ENCODE measurements at regions not wholly inside any gene's neighbourhood (a gene's known extent, or its start where the extent isn't known, plus 50 kb on each side); places are given as distances from the start of the nearest gene placed in this dataset.
A peak's percentile ranks its signal among the peaks of the same experiment; 100 is the strongest.

- peak; percentile 20 to 22 for DNase-seq (ENCODE audit: low read depth in 2 of 2)
Measured at GRCh38 chr6:9204171-9204570, 768.8 kb upstream of the SLC35B3 start.

DNA sequence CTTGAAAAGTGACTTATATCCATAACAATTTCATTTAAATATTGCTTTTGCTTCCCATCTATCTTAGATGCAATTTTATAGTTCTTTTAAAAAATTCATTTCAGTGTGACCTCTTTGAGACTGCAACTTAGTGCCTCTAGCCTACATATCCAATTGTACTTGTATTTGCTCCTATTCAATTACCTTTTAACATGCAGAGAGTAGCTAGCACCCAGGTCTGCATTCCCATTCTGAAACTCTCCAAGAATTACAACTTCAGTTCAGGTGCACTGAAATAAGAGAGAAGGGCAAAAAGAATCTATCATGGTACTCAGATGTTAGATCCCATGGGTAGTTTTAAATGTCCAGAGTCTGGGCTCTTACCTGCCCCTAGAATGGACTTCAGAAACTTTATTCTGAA is 765.4 kb upstream of the SLC35B3 start:
- DNase-seq (ENCODE audit: low read depth in 2 of 2), result no peak

DNA sequence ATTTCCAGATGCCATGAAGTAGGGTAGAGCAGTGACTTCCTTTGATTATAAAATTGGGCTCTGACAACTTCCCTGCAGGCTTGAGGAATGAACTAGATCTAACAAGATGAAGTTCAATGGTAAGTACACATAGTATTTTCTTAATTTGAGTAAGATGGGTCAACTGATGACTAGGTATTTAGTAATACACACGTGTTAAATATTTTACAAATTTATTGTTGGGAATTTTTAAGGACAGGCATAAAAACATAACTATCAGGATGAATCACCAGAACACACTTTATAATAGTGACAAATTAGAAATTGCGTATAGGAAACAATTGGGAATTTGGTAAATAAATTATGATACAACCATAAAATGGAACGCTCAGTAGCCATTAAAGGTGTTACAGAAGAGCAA is 762.4 kb upstream of the SLC35B3 start:
- no peak for DNase-seq (ENCODE audit: low read depth in 2 of 2)

DNA sequence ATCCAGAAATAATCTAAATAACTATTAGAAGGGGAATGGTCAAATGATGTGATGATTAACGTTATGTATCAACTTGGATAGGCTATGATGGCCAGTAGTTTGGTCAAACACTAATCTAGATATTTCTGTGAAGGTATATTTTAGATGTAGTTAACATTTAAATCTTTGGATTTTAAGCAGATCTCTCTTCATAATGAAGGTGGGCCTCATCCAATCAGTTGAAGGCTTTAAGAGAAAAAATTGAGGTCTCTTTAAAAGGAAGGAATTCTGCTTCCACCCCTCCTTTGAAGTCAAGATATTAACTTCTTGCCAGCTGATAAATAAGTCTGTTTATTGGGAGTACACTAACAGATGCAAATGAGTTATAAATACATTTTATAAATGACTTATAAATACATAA is 760.0 kb upstream of the SLC35B3 start:
- DNase-seq (ENCODE audit: low read depth in 2 of 2), result no peak

DNA sequence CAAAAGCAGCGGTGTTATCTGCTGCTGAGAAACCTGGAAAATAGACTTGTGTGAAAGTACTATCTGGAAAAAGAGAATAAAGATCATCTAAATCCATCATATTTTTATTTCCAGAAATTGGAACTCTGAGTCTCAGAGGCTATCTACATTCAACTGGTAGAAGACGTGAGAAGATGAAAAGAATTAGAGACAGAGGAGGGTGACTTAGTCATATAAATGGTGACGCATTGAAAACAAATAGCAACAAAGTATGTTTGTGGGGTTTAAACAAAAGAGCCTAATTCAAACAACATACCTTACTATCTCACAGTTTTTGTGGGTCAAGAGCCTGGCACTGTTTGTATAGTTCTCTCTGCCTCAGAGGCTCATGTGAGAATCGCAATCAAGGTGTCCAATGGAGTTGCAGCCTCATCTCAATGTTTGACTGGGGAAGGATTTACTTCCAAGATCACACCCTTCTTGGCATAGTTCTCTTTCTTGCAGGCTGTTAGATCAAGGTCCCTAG is 757.1 kb upstream of the SLC35B3 start:
- no peak for DNase-seq (ENCODE audit: low read depth in 2 of 2)

DNA sequence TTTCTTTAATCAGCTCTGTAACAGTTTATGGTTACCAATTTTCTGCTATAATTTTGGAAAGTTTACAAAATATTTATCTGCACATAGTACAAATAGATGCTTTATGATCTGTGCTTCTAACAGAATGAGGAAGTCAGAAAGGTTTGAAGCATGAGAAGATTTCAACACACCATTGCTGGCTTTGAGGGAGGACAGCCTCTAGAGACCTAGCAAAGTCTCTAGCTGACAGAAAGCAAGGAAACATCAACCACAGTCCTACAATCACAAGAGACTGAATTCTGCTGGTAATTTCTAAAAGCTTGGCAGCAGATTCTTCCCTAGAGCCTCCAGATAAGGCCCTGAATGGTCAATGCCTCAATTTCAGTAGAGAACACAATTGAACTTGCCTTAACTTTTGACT is 750.8 kb upstream of the SLC35B3 start:
- no peak for DNase-seq (ENCODE audit: low read depth in 2 of 2)

DNA sequence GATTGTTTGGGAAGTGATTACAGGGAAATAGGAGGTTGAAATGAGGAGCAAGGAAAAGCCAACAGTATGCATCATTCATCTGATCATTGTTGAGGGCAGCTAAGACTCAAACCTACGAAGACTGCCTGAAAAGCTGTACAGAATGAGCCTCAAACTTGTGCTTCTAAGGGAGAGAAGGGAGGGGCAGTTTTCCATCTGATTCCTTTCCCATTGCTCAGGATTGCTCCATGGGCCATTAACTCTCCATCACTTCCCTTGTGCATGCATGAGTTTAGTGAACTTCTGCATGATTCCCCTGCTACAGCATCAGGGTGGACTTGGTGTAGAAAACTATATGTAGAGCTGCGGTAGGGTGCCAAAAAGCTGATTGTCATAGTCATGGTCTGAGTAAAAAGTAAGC is 742.7 kb upstream of the SLC35B3 start:
- DNase-seq (ENCODE audit: low read depth in 2 of 2), result no peak

DNA sequence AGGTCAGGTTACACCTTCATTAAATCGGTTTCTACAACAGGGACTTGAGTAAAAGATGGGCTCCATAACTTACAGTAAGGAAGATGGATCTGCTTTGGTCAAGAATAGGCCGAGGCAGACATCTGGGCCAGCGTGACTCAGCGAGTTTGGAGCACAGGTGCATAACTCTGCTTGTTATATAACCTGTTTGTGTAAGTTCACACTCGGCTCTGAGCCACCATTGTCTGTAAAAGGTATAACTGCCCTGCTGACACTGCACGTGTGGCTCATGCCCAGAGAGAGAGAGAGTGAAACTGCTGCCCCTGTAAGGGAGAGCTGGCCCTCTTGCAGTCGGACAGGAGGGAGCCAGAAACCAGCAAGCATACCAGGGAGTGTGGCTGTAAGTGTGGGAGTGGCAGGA is 737.9 kb upstream of the SLC35B3 start:
- DNase-seq (ENCODE audit: low read depth in 2 of 2), result no peak

- no peak for DNase-seq (ENCODE audit: low read depth in 2 of 2)
Measured at GRCh38 chr6:9172096-9172495, 736.8 kb upstream of the SLC35B3 start.

GRCh38 chr6:9168669-9169068 is 733.3 kb upstream of the SLC35B3 start:
- DNase-seq (ENCODE audit: low read depth in 2 of 2), result no peak

DNA sequence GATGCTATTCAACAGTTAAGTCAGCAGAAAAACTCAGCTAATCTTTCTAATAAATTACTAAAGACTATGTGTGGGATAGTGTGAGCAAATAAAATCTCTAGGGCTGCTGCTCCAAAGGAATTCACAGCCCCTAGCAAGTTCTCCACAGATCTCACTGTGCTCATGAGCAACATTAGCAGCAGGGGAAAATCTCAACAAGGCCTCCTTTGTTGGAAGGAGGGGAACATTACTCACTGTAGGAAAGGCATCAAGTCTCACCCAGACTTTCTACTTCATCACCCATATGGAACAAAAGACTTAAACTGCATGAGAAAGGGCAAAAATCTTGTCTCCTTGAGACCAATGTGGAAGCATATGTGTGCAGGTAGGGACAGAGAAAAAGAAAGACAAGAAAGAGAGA is 726.4 kb upstream of the SLC35B3 start:
- no peak for DNase-seq (ENCODE audit: low read depth in 2 of 2)

DNA sequence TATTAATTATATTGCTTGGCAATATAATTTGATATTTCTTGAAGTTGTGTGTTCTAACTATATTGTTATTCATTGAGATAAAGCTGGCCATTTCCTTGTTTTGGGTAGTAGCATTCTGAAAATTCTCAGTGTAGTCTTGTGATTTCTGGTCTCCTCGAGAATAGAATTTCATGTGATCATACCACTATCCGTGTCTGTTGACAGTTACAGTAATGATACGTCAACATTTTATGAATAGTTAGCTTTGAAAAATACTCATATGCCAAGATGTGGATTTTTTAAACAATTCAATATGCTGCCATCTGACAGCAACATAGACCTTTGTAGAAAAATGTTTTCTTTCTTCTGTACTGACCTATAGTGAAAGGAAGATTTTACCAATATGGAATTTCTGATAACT is 723.7 kb upstream of the SLC35B3 start:
- DNase-seq (ENCODE audit: low read depth in 2 of 2), result no peak

- DNase-seq (ENCODE audit: low read depth in 2 of 2), result no peak
Measured at GRCh38 chr6:9155836-9156235, 720.5 kb upstream of the SLC35B3 start.

GRCh38 chr6:9143140-9143539 is 707.8 kb upstream of the SLC35B3 start:
- no peak for DNase-seq (ENCODE audit: low read depth in 2 of 2)

- DNase-seq (ENCODE audit: low read depth in 2 of 2), result no peak
Measured at GRCh38 chr6:9140951-9141460, 705.7 kb upstream of the SLC35B3 start.

DNA sequence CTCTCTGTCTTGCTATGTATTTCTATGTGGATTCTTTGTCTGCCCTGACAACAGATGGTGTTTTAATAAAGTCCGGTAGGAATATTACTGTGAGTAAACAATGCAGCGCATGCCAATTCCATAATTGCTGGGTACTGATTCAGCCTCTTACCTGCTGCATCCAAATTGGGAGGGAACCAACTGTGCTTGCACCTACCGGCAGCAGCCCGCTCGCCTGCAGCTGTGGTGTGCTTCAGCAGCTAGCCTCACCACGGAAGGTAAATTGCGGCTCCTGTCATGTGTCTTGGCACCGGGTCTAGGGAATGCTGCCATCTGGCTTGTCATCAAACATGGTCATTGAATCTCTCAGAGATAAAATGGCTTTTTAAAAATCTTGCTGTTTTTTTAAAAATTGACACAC is 704.8 kb upstream of the SLC35B3 start:
- DNase-seq (ENCODE audit: low read depth in 2 of 2), result no peak

GRCh38 chr6:9139746-9140145 is 704.4 kb upstream of the SLC35B3 start:
- no peak for DNase-seq (ENCODE audit: low read depth in 2 of 2)

- no peak for DNase-seq (ENCODE audit: low read depth in 2 of 2)
Measured at GRCh38 chr6:9138936-9139335, 703.6 kb upstream of the SLC35B3 start.

GRCh38 chr6:9136141-9136822 is 700.9 kb upstream of the SLC35B3 start:
- DNase-seq (ENCODE audit: low read depth in 2 of 2), result peak; percentile 42 to 50

DNA sequence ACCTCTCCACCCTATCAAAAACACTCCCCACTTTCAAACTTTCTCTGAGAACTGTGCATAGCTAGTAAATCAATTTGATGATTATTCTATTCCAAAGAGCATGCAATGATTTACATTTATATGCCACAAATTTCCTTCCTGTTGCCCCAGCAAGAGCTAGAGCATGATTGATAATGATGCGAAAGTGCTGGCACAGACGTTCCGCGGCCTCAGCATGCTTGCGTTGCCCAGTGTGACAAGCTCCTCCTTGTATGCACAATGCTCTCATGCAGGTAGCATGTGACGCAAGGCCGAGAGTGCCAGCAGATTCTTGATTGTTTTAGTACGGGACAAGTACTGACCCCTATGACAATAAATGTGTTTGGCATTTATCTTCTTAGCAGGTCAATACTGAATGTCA is 696.3 kb upstream of the SLC35B3 start:
- DNase-seq (ENCODE audit: low read depth in 2 of 2), result no peak

DNA sequence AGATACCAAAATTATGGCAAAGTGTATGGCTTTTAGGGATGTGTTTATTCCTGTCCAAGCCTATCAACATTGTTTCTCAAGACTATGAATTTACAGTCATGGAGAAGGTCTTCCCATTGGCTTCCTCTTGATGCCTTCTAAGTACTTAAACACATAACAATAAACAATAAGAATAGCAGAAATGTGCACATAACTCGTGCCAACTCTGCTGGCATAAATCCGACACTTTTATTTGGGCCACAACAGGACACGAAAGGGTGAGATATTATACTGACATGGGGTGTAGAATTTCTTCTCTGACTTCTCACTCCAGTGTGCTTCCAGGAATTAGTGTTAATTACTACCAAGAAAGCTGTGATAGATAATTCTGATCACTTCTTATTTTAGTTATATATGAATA is 695.9 kb upstream of the SLC35B3 start:
- no peak for DNase-seq (ENCODE audit: low read depth in 2 of 2)

GRCh38 chr6:9128970-9129369 is 693.6 kb upstream of the SLC35B3 start:
- DNase-seq (ENCODE audit: low read depth in 2 of 2), result no peak

- peak in 1 of 2 experiments; percentile 53 for DNase-seq (ENCODE audit: low read depth in 2 of 2)
Measured at GRCh38 chr6:9126878-9127560, 691.7 kb upstream of the SLC35B3 start.
